Fibroblast of mammary gland (primary cell): ENCODE measurements at regions not wholly inside any gene's neighbourhood (a gene's known extent, or its start where the extent isn't known, plus 50 kb on each side); places are given as distances from the start of the nearest gene placed in this dataset.

Experiments
- DNase-seq: peaks from one replicate; pipeline ENCODE4 v3.0.0-alpha.2; 2010; ENCODE audit warnings: low read depth
- H3K4me3 ChIP-seq: 2 replicates; pipeline ENCODE4 v1.5.1; 2011; ENCODE audit warnings: low read depth, mild to moderate bottlenecking, low read length, moderate library complexity; ENCODE audit not compliant: control insufficient read depth
- CTCF ChIP-seq: conservative IDR thresholded peaks from 2 replicates; pipeline ENCODE4 v1.5.1; 2011; ENCODE audit warnings: low read depth, low read length, inconsistent platforms; ENCODE audit not compliant: control insufficient read depth, insufficient read depth

- H3K4me3 ChIP-seq = no peak overlapping the region
- TF ChIP-seq CTCF = no peak
- no peak for DNase-seq
Observed at GRCh38 chr2:207296265-207296948, 130.7 kb upstream of the KLF7 start.

GRCh38 chr2:207300817-207301216, 135.1 kb upstream of the KLF7 start:
- TF ChIP-seq CTCF = no peak
- no peak overlapping the region for H3K4me3 ChIP-seq
- DNase-seq = no peak

- H3K4me3 ChIP-seq = no peak overlapping the region
- DNase-seq = no peak
- no peak for TF ChIP-seq CTCF
Observed at GRCh38 chr2:207304761-207305160, 139.0 kb upstream of the KLF7 start.

GRCh38 chr2:207308519-207309224, 142.9 kb upstream of the KLF7 start:
- no peak overlapping the region for H3K4me3 ChIP-seq
- DNase-seq = no peak
- TF ChIP-seq CTCF = no peak

GRCh38 chr2:207311316-207312005, 145.7 kb upstream of the KLF7 start:
- TF ChIP-seq CTCF = peak; percentile 62
- peak; percentile 100 for DNase-seq
- H3K4me3 ChIP-seq = no peak overlapping the region

- no peak overlapping the region for H3K4me3 ChIP-seq
- peak; percentile 41 for DNase-seq
- no peak for TF ChIP-seq CTCF
Observed at GRCh38 chr2:207312006-207312356, 146.2 kb upstream of the KLF7 start.
